ENCODE measurements at regions not wholly inside any gene's neighbourhood (a gene's known extent, or its start where the extent isn't known, plus 50 kb on each side); places are given as distances from the start of the nearest gene placed in this dataset.
"Not testable (repeated sequence)": the region's sequence is repeated elsewhere in the genome, so short reads cannot be mapped to it uniquely, and the experiment has no call there.

DNA sequence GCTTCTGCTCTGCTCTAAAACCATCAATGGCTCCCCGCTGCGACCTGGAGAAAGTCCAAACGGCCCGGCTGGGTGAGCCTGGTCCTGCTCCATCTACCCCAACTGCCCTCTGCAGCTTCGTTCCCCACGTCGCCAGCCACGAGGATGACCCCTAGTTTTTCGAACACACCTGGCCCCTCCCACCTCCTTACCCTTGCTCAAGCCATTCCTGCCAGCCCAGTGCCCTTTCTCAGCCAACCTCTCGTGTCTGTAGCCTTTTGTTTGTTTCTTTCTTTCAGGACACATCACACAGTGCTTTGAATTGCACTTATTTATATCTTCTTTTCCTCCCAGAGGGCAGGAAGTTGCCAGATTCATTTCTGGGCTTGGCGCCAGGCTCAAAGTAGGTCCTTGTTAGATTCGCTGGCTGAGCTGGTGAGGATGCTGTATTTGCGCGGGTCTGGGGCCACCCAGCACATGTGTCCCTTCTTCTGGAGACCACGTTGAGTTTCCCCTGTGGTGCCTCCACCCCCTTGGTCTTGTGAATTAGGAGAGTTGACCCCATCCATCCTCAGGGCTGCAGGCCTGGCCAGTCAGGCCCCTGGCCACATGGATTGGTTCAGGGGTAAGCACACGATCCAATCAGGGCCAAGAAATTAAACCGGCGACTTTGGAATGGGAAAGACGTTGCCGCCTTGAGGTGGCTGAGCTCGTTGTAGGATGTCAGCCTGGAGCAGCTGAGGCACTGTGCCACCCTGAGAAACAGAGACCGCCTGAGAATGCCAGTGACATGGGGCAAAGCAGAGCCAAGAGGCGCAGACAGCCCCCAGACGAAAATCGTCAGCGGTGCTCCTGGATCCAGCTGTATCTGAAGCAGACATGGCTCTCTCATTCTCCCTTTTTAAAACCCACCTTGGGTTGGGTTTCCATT, 156.0 kb downstream of the CEBPB start:
- no peak for DNase-seq

DNA sequence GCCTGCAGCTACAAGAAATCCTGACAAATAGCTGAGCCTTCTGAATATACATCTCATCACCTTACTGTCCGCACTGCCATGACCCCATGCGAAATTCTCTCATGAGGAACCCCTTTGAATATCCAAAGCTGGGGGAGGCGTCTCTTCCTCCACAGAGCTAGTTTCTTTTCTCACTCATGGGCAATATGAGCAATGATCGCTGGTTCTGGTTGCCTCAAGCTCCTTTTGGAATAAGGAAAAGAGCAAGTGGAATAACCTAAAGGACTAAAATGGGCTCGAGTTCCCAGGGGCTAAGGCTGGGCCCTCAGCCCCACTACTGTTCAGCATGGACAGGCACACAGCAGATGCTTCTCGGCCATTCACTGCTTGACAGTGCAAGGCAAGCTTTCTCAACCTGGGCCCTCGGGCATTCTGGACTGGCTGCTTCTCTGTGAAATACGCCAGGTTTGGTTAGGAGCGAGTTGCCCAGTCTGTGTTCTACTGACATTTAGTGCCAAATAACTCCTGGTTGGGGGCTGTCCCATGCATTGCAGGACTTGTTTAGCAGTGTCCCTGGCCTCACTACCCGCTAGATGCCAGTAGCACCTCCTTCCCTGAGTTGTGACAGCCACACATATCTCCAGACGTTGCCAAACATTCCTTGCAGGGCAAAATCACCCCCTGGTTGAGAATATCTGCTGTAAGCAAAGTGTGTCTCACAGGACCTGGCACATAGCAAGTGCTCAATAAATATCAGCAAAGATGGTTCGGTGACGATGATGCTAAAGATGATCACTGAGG, 156.8 kb downstream of the CEBPB start:
- no peak for DNase-seq

DNA sequence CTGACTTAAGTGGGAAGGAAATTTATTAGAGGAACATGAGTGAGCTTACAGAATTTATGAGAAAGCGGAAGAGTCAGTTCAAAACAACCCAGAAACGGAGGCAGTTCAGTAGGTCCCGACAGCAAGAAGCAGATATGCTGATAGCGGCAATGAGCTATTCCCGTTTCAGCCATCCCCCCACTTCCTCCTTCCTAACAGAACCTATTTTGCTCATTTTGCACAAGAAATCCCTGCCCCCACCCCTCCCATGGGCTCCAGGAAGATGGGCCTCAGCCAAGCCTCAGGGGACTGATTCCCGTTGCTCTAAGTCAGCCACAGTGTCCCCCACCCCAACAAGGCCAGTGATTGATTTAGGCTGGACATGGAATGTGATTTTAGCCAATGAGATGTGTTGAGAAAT, 157.5 kb downstream of the CEBPB start:
- no peak for DNase-seq

DNA sequence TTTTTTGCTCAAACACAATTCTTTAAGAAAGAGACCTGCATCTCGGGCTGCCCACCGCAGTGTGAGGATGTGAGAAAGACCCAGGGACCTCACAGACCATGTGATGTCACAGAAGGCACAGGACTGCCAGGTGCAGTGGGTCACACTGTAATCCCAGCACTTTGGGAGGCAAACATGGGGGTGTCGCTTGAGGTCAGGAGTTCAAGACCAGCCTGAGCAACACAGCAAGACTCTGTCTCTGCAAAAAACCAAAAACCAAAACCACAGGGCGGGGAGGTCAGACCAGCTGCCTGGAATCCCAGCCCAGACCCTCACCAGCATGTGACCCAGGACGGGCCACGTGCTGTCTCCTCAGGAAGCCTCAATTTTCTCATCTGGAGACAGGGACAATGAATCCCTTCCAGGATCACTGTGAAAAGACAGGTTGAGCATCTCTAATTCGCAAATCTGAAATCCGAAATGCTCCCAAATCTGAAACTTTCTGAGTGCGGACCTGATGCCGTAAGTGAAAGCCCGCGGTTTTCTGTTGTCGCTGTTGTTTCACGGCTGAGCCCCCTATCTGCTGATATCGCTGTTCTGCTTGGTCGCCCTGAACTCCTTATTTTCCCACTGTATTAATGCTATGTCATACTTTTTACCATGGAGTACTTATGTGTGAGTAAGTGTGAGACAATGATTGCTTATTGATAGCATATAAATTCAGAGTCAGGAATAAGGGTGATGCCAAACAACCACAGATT, 159.5 kb upstream of the PTPN1 start:
- no peak for DNase-seq

DNA sequence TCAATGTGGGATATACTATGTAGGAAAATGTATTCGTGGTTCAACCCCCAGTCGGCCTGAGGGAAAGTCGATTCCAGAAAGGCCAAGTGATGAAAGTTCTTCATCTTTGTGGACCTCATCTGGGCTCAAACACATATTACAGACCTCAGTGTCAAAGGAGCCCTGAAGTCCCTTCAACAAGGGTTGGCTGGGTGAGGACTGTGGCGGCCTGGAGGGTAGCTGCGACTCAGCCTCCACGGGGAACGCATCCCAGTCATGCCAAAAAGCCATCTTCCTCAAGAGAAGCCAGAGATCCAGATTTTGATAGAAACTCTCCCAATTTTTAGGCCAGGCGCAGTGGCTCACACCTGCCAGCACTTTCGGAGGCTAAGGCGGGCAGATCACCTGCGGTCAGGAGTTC, 158.6 kb upstream of the PTPN1 start:
- DNase-seq = no peak

DNA sequence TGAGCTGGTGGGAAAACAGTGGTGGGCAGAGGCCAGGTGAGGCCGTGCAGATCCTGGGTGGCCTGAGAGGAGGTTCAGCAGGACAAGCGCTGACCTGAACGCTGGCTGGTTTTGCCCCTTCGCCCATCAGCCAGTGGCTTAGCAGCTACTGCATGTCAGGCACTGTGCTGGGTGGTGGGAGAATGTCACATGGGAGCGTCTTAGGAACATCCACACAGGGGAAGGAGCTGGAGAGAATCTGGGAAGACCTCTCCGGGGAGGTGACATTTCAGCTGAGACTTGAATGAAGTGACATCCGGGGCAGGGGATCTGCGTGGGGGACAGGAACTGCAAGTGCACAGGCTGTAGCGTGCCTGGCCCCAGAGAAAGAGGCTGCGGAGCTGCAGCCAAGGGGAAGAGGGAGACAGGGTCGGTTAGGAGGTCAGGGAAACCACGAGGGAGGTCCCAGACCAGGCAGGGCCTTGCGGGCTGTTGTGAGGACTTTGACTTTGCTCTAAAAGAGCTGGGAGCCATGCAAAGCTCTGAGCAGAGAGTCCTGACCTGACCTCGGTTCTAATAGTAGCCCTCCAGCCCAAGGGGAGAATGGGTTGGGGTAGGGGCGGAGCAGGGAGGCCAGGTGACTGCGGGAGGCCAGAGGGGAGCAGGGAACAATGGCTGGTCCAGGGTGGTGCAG, 156.8 kb upstream of the PTPN1 start:
- DNase-seq = no peak

DNA sequence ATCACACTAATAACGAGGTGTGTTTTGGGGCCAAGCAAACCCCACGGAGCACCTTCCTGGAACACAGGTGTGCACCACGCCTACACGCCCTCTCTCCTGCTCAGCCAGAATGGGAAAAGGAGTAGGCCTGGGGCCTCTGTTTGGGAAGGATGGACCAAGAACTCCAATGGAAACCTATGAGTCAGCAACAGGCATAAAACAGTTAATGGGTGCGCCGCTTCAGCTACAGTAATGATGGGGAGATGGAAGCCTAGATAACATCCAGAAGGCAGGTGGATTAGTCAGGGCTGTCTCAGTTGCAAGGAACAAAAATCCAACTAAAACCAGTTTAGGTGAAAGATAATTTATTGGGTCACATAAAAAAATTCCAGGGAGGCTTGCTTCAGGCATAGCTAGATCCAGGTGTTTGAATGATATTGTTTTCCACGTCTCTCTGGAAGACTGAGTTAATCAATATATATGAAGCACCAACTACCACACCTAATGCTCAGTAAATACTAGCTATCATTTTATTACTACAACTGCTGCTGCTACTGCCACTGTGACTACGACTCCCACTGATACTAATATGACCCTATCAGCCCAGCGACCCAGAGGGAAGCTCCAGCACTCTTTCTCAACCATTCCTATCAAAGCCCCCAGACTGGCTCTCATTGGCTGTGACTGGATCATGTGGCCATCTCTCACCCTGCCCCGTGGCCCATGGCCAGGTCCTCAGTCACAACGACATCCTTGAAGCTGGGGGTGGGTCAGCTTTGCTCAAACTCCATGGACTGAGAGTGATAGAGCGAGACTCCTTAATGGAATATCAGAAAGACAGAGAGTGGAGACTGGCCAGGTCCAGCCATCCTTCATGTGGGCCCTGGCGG, 155.2 kb upstream of the PTPN1 start:
- no peak for DNase-seq

GRCh38 chr20:50355590-50356524, 154.3 kb upstream of the PTPN1 start:
- no peak for DNase-seq

- no peak for DNase-seq
Observed at GRCh38 chr20:50356525-50356885, 153.7 kb upstream of the PTPN1 start.

DNA sequence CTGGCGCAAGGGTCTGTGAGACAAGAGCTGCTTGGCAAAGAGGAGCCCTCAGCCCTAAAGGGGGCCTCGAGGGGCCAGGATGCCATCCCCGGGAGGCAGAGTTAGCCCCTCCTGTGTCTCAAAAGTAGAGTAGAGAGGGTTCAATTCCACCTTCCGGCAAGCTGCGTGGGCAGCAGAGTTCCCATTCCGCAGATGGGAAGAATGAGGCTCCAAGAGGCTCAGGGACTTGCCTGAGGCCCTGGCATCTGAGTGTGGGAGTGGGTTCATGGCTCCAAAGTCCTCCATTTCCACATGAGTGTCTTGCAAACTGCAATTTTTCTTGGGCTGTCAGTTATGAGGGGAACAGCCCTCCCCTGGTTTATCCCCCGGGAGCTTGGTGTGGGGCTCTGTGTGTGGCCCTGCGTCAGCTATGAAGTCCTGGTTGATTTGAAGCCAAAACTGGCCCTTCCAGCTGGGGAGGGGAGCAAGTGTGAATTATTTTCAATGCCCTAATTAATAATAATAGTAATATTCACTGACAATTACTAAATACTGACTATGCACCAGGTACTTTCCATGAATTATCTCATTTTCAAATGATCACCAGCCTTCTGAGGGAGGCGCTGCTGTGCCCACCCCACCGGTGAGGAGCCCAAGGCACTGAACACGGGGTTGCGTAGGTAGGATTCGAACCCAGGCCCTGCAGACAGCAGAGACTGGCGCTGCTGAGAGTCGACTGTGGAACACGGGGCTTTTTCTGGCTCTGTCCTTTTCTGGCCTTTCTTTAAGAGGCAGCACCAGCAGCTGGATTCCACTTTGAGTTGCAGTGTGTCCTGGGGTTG, 153.0 kb upstream of the PTPN1 start:
- no peak for DNase-seq

GRCh38 chr20:50357783-50358161, 152.4 kb upstream of the PTPN1 start:
- no peak for DNase-seq

DNA sequence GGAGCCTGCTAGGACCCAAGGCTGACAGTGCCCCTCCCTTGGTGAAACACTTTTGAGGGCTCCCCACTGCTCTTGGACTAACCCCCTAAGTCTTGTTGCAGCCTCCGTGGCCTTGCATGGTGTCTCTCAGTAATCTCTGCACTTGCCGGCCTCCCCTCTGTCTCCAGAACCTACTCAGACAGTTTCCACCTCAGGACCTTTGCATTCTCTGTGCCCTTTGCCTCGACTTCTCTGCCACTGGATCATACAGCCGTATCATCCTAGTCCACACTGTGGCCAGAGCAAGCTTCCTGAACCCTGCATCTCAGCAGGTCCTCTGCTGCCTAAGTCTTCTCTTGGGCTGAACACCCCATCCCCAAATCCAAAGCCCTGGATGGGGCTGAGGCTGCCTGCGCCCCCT, 152.0 kb upstream of the PTPN1 start:
- no peak for DNase-seq

DNA sequence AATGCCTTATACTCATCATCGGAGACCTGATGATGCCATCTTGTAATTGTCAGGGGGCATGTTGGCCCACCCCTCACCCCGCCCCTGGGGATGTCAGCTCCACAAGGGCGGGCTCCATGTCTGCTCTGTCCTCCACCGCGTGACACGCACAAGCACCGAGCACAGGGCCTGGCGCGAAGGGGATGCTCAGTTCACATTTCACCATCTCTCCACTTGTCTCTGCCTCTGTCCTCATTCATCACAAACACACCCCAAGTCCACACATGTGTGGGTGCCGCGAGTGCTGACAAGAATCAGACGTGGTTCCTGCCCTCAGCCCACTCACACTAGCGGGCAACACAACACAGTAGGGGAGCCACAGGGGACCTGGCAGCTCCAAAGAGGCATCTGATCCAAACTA, 151.2 kb upstream of the PTPN1 start:
- DNase-seq = no peak

DNA sequence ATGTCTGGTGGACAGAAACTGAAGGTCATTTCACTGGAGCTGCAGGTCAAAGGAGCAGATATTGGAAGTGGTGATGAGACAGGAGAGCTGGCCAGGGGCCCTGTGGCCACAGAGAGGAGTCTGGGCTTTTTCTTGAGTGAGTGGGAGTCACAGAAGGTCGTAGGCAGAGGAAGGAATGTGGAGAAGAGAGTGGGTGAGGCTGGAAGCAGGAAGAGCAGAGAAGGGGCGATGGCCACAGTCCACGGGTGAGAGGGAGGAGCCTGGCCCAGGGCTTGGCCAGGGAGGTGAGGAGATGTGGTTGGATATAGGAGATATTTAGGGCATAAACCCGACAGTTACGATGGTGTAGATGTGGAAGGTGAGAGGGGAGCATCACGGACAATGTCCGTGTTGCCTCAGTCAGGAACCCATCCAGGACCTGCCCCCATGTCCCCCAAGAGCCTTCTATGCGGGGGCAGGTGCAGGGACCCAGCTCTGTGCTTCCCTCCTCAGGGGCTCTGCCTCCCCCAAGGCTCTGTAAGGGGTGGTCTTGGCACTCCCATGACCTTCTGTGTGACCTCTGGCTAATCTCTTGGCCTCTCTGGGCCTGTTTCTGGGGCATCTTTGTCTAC, 150.5 kb upstream of the PTPN1 start:
- DNase-seq = no peak

DNA sequence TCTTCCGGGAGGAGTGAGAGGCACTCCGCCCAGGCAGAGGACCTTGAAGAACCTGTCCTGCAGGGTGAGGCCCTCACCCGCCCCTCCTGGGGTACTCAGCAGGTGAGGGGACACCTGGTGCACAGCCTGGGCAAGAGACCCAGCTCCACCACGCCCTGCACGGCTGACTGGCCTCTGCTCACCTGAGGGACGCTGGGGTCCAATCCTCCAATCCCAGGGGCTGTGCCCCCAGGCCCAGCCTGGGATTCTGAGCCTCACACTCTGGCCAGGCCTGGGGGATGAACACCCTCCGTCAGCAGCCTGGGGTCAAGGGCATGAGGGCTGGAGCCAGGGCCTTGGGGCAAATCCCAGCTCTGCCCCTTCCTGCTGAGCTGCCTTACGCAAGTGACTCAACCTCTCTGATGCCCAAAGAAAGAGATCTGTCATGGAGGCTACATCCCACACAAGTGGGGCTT, 149.9 kb upstream of the PTPN1 start:
- DNase-seq = no peak

GRCh38 chr20:50360921-50361320, 149.3 kb upstream of the PTPN1 start:
- no peak for DNase-seq

GRCh38 chr20:50362177-50362576, 148.0 kb upstream of the PTPN1 start:
- not testable (repeated sequence) for DNase-seq

- DNase-seq = no peak
Observed at GRCh38 chr20:50363027-50363426, 147.2 kb upstream of the PTPN1 start.

DNA sequence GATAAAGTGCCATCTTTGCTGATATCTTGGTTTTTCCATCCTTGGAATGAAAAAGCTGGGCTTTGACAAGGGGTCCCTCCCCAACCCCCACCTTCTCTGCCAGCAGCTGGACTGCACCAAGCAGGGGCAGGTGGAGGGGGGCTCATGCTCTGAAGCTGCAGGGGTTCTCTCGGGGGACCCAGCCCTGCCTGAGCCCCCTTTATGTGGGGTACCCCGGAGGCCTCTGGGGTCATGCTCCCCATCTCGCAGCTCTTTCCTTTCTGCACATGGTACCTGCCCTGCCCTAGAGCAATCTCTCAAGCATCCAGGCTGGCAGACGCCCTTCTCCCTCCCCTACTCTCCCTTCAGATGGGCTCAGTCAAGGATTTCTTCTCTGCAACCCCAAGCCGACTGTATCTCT, 146.7 kb upstream of the PTPN1 start:
- DNase-seq = no peak

Measured in CD4-positive, alpha-beta T cell treated with Interleukin-17A for 1 hour (primary cell).